ENCODE measurements at regions not wholly inside any gene's neighbourhood (a gene's known extent, or its start where the extent isn't known, plus 50 kb on each side); places are given as distances from the start of the nearest gene placed in this dataset.

DNA sequence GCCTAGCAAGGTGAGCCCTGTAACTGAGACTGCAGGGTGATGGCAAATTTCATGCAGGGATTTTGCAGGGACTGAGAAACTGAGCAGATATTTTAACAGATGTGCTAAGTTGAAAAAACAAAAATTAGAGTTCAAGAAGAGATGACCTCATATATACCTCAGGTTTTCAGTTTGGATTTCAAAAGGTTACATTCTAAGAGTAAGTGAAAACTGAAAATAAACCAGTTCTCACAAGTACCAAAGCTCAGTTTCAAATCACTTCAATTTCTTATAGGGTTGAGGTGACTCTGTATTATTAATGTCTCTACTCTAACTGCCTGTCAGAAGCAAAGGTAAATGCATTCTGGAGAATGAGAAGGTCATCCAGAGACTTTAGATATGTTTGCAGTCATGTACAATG, 237.4 kb upstream of the VRK2 start:
- Histone ChIP-seq H3K9me2 (replicated peaks; ENCODE audit: insufficient read depth, low read length) (no peaks in the 10 kb centered on the region), H3K4me3 (ENCODE audit: insufficient read depth, low read length, poor library complexity, severe bottlenecking) (no peak overlapping the region), H3K27ac (ENCODE audit: low read depth, low read length) (no peak overlapping the region), H3F3A (ENCODE audit: insufficient read depth) (no peaks in the 10 kb centered on the region), H3K27me3 (ENCODE audit: low read length) (no peaks in the 10 kb centered on the region), H3K36me3 (ENCODE audit: low read length) (no peaks in the 10 kb centered on the region), H3K9me3 (ENCODE audit: insufficient read depth, low read length) (no peaks in the 10 kb centered on the region), H3K79me2 (ENCODE audit: insufficient read depth, low read length) (no peaks in the 10 kb centered on the region), H2AFZ (ENCODE audit: low read depth, low read length, severe bottlenecking) (no peak overlapping the region), H3K9ac (ENCODE audit: low read length) (no peak overlapping the region), H4K20me1 (ENCODE audit: low read depth, low read length) (no peaks in the 10 kb centered on the region), H3K4me2 (ENCODE audit: low read depth, low read length, poor library complexity, severe bottlenecking) (no peak overlapping the region)
- TF ChIP-seq EZH2phosphoT487 (conservative IDR thresholded peaks at IDR 0.05; ENCODE audit: low read length) = no peak
- TF ChIP-seq, protein P1, sequence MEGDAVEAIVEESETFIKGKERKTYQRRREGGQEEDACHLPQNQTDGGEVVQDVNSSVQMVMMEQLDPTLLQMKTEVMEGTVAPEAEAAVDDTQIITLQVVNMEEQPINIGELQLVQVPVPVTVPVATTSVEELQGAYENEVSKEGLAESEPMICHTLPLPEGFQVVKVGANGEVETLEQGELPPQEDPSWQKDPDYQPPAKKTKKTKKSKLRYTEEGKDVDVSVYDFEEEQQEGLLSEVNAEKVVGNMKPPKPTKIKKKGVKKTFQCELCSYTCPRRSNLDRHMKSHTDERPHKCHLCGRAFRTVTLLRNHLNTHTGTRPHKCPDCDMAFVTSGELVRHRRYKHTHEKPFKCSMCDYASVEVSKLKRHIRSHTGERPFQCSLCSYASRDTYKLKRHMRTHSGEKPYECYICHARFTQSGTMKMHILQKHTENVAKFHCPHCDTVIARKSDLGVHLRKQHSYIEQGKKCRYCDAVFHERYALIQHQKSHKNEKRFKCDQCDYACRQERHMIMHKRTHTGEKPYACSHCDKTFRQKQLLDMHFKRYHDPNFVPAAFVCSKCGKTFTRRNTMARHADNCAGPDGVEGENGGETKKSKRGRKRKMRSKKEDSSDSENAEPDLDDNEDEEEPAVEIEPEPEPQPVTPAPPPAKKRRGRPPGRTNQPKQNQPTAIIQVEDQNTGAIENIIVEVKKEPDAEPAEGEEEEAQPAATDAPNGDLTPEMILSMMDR (IDR thresholded peaks at IDR 0.05; ENCODE audit: insufficient read depth, low read length, poor library complexity, severe bottlenecking) = no peak

DNA sequence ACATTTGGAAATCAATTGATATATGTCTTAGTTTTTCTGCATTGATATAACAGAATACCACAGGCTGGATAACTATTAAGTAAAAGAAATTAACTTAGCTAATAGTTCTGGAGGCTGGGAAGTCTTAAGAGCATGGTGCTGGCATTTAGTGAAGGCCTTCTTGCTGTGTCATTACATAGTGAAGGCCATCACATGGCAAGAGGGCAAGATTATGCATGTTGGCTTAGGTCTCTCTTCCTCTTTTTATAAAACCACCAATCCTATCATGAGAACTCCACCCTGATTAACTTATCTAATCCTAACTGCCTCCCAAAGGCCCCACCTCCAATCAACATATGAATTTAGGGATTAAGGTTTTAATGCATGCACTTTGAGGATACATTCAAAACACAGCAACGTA, 225.5 kb upstream of the VRK2 start:
- no peak overlapping the region for H3K4me3 ChIP-seq (ENCODE audit: insufficient read depth, low read length, poor library complexity, severe bottlenecking)
- no peak overlapping the region for H3K27ac ChIP-seq (ENCODE audit: low read depth, low read length)
- no peaks in the 10 kb centered on the region for H4K20me1 ChIP-seq (ENCODE audit: low read depth, low read length)
- H3K4me2 ChIP-seq (ENCODE audit: low read depth, low read length, poor library complexity, severe bottlenecking) = no peak overlapping the region
- no peaks in the 10 kb centered on the region for H3K9me3 ChIP-seq (ENCODE audit: insufficient read depth, low read length)
- no peak overlapping the region for H3K9ac ChIP-seq (ENCODE audit: low read length)
- H3K36me3 ChIP-seq (ENCODE audit: low read length) = no peaks in the 10 kb centered on the region
- no peaks in the 10 kb centered on the region for H3K9me2 ChIP-seq (replicated peaks; ENCODE audit: insufficient read depth, low read length)
- H2AFZ ChIP-seq (ENCODE audit: low read depth, low read length, severe bottlenecking) = no peak overlapping the region
- no peaks in the 10 kb centered on the region for H3K79me2 ChIP-seq (ENCODE audit: insufficient read depth, low read length)
- H3F3A ChIP-seq (ENCODE audit: insufficient read depth) = no peaks in the 10 kb centered on the region
- TF ChIP-seq, protein P1 (IDR thresholded peaks at IDR 0.05; ENCODE audit: insufficient read depth, low read length, poor library complexity, severe bottlenecking) = no peak
- TF ChIP-seq EZH2phosphoT487 (conservative IDR thresholded peaks at IDR 0.05; ENCODE audit: low read length) = no peak
- H3K27me3 ChIP-seq (ENCODE audit: low read length) = no peaks in the 10 kb centered on the region

DNA sequence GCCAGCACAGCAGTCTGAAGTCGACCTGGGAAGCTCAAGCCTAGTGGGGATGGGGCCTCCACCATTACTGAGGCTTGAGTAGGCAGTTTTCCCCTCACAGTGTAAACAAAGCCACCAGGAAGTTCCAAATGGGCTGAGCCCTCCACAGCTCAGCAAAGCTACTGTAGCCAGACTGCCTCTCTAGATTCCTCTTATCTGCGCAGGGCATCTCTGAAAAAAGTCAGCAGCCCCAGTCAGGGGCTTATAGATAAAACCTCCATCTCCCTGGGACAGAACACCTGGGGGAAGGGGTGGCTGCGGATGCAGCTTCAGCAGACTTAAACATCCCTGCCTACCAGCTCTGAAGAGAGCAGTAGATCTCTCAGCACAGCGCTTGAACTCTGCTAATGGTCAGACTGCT, 218.4 kb upstream of the VRK2 start:
- H3K79me2 ChIP-seq (ENCODE audit: insufficient read depth, low read length) = no peaks in the 10 kb centered on the region
- H3K36me3 ChIP-seq (ENCODE audit: low read length) = no peaks in the 10 kb centered on the region
- no peak overlapping the region for H3K9ac ChIP-seq (ENCODE audit: low read length)
- no peaks in the 10 kb centered on the region for H3K9me3 ChIP-seq (ENCODE audit: insufficient read depth, low read length)
- no peak overlapping the region for H3K4me3 ChIP-seq (ENCODE audit: insufficient read depth, low read length, poor library complexity, severe bottlenecking)
- H4K20me1 ChIP-seq (ENCODE audit: low read depth, low read length) = no peaks in the 10 kb centered on the region
- no peak overlapping the region for H3K4me2 ChIP-seq (ENCODE audit: low read depth, low read length, poor library complexity, severe bottlenecking)
- TF ChIP-seq EZH2phosphoT487 (conservative IDR thresholded peaks at IDR 0.05; ENCODE audit: low read length) = no peak
- TF ChIP-seq, protein P1 (IDR thresholded peaks at IDR 0.05; ENCODE audit: insufficient read depth, low read length, poor library complexity, severe bottlenecking) = no peak
- no peaks in the 10 kb centered on the region for H3K27me3 ChIP-seq (ENCODE audit: low read length)
- no peaks in the 10 kb centered on the region for H3F3A ChIP-seq (ENCODE audit: insufficient read depth)
- H3K27ac ChIP-seq (ENCODE audit: low read depth, low read length) = no peak overlapping the region
- no peak overlapping the region for H2AFZ ChIP-seq (ENCODE audit: low read depth, low read length, severe bottlenecking)
- no peaks in the 10 kb centered on the region for H3K9me2 ChIP-seq (replicated peaks; ENCODE audit: insufficient read depth, low read length)

DNA sequence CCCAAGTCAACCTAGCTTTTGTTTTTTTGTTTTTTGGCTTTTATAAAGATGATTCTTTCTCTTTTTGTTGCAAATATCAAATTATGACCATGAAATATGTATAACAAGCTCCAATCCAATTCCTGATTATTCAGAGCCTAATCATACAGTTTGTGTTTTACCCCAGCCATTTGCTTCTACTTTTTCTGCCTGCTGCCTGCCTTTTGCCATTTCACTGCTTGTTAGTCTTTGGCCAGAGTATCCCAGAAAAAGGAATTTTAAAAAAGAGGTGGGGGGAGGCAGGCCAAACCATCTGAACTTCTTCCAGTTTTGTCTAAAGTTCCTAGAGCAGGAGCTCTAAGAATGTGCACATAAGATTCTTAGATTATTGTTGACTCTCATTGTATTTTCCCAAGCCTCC, 211.9 kb upstream of the VRK2 start:
- Histone ChIP-seq H4K20me1 (ENCODE audit: low read depth, low read length) (no peaks in the 10 kb centered on the region), H3K9me3 (ENCODE audit: insufficient read depth, low read length) (no peaks in the 10 kb centered on the region), H3K4me2 (ENCODE audit: low read depth, low read length, poor library complexity, severe bottlenecking) (no peak overlapping the region), H3K9me2 (replicated peaks; ENCODE audit: insufficient read depth, low read length) (no peaks in the 10 kb centered on the region), H3F3A (ENCODE audit: insufficient read depth) (no peaks in the 10 kb centered on the region), H3K36me3 (ENCODE audit: low read length) (no peaks in the 10 kb centered on the region), H3K79me2 (ENCODE audit: insufficient read depth, low read length) (no peaks in the 10 kb centered on the region), H3K4me3 (ENCODE audit: insufficient read depth, low read length, poor library complexity, severe bottlenecking) (no peak overlapping the region), H2AFZ (ENCODE audit: low read depth, low read length, severe bottlenecking) (no peak overlapping the region), H3K27me3 (ENCODE audit: low read length) (no peaks in the 10 kb centered on the region), H3K27ac (ENCODE audit: low read depth, low read length) (no peak overlapping the region), H3K9ac (ENCODE audit: low read length) (no peak overlapping the region)
- TF ChIP-seq, protein P1 (IDR thresholded peaks at IDR 0.05; ENCODE audit: insufficient read depth, low read length, poor library complexity, severe bottlenecking) = no peak
- TF ChIP-seq EZH2phosphoT487 (conservative IDR thresholded peaks at IDR 0.05; ENCODE audit: low read length) = no peak

Data from SU-DHL-6 (cell line).